Upper lobe of left lung (tissue), 4 donors: ENCODE measurements at regions not wholly inside any gene's neighbourhood (a gene's known extent, or its start where the extent isn't known, plus 50 kb on each side); places are given as distances from the start of the nearest gene placed in this dataset.

Experiments
- POLR2A ChIP-seq, 4 donors: fragments of 450-650 bp; IDR thresholded peaks; one replicate each; pipeline ENCODE4 v1.5.1; 2016 to 2017; ENCODE audit warnings: antibody characterized with exemption in 4 of 4, mild to moderate bottlenecking in 2 of 4
- POLR2AphosphoS5 ChIP-seq, 2 donors: sonication (generic); formaldehyde crosslinking; IDR thresholded peaks; one replicate each; pipeline ENCODE4 v1.5.1; 2017; ENCODE audit warnings: antibody characterized with exemption in 2 of 2
- TF ChIP-seq, protein P1 (sequence below), 6 experiments: fragments of 450-650 bp in 4 of 6; fragments of 200-600 bp in 2 of 6; sonication (generic) in 2 of 6; IDR thresholded peaks; one replicate each; pipeline ENCODE4 v1.5.1; 2016 to 2019; ENCODE audit warnings: antibody characterized with exemption in 6 of 6

DNA sequence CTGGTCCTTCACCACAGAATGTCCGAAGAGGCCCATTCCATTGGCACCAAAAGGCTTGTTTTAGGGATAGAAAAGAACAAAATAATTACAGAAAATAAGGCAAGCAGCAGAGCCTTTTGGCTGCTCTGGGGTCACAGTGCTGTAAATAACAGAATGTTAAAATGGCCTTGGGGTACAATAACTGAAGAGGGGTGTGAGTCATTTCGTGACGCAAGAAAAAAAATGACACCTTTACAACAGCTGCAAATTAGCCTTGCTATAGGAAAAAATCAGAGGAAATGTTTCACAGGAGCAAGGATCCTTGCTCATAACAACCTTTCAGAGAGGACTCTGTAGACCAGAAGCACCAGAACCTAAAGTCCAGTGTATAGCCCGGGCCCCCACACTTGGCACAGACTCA, 483.4 kb downstream of the OMA1 start:
- TF ChIP-seq, protein P1, sequence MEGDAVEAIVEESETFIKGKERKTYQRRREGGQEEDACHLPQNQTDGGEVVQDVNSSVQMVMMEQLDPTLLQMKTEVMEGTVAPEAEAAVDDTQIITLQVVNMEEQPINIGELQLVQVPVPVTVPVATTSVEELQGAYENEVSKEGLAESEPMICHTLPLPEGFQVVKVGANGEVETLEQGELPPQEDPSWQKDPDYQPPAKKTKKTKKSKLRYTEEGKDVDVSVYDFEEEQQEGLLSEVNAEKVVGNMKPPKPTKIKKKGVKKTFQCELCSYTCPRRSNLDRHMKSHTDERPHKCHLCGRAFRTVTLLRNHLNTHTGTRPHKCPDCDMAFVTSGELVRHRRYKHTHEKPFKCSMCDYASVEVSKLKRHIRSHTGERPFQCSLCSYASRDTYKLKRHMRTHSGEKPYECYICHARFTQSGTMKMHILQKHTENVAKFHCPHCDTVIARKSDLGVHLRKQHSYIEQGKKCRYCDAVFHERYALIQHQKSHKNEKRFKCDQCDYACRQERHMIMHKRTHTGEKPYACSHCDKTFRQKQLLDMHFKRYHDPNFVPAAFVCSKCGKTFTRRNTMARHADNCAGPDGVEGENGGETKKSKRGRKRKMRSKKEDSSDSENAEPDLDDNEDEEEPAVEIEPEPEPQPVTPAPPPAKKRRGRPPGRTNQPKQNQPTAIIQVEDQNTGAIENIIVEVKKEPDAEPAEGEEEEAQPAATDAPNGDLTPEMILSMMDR (IDR thresholded peaks at IDR 0.05), result no peak
- TF ChIP-seq POLR2A (IDR thresholded peaks at IDR 0.05), result no peak
- TF ChIP-seq POLR2AphosphoS5 (IDR thresholded peaks at IDR 0.05), result no peak
